ENCODE measurements at regions not wholly inside any gene's neighbourhood (a gene's known extent, or its start where the extent isn't known, plus 50 kb on each side); places are given as distances from the start of the nearest gene placed in this dataset.

GRCh38 chr1:72530646-72531045, 248.3 kb upstream of the NEGR1 start:
- no peak overlapping the region for H3K4me3 ChIP-seq (ENCODE audit: low read length)
- TF ChIP-seq CTCF (conservative IDR thresholded peaks at IDR 0.05) = no peak
- no peaks in the 10 kb centered on the region for H3K27me3 ChIP-seq (ENCODE audit: control insufficient read depth, insufficient read depth, low read length, poor library complexity, severe bottlenecking)
- H3K9me3 Mint-ChIP-seq = no peaks in the 10 kb centered on the region
- no peaks in the 10 kb centered on the region for H3K4me1 ChIP-seq (ENCODE audit: control insufficient read depth, insufficient read depth, low read length)
- no peaks in the 10 kb centered on the region for H3K36me3 Mint-ChIP-seq (ENCODE audit: low read depth)
- no peak for DNase-seq
- no peaks in the 10 kb centered on the region for H3K27me3 Mint-ChIP-seq (ENCODE audit: insufficient read depth)
- no peak overlapping the region for H3K9ac ChIP-seq (ENCODE audit: extremely low read depth, low read length, poor library complexity, severe bottlenecking)
- H3K27ac Mint-ChIP-seq = no peak overlapping the region
- WGBS, 2 experiments (ENCODE audit: insufficient coverage in 1 of 2, insufficient read length in 1 of 2) = 95 to 100% methylated on average over 1 of the region's 1 CpG
- no peaks in the 10 kb centered on the region for H3K4me1 Mint-ChIP-seq
- no peaks in the 10 kb centered on the region for H3K9me3 ChIP-seq (ENCODE audit: control insufficient read depth, low read length)
- no peak overlapping the region for H3K4me3 Mint-ChIP-seq
- no peak overlapping the region for H3K27ac ChIP-seq (ENCODE audit: low read depth, low read length)
- H3K36me3 ChIP-seq (ENCODE audit: control insufficient read depth, insufficient read depth, low read length) = no peaks in the 10 kb centered on the region

GRCh38 chr1:72526926-72527325, 244.6 kb upstream of the NEGR1 start:
- Histone ChIP-seq H3K9ac (ENCODE audit: extremely low read depth, low read length, poor library complexity, severe bottlenecking) (no peak overlapping the region), H3K36me3 (ENCODE audit: control insufficient read depth, insufficient read depth, low read length) (no peaks in the 10 kb centered on the region), H3K9me3 (ENCODE audit: control insufficient read depth, low read length) (no peaks in the 10 kb centered on the region), H3K4me3 (ENCODE audit: low read length) (no peak overlapping the region), H3K4me1 (ENCODE audit: control insufficient read depth, insufficient read depth, low read length) (no peaks in the 10 kb centered on the region), H3K27me3 (ENCODE audit: control insufficient read depth, insufficient read depth, low read length, poor library complexity, severe bottlenecking) (no peaks in the 10 kb centered on the region), H3K27ac (ENCODE audit: low read depth, low read length) (no peak overlapping the region)
- Mint-ChIP-seq H3K27ac (no peak overlapping the region), H3K4me1 (no peaks in the 10 kb centered on the region), H3K9me3 (no peaks in the 10 kb centered on the region), H3K27me3 (ENCODE audit: insufficient read depth) (no peaks in the 10 kb centered on the region), H3K4me3 (no peak overlapping the region), H3K36me3 (ENCODE audit: low read depth) (no peaks in the 10 kb centered on the region)
- TF ChIP-seq CTCF (conservative IDR thresholded peaks at IDR 0.05) = no peak
- WGBS, 2 experiments (ENCODE audit: insufficient coverage in 1 of 2, insufficient read length in 1 of 2) = 93 to 95% methylated on average over 4 of the region's 4 CpGs
- DNase-seq = no peak

GRCh38 chr1:72524021-72524420, 241.7 kb upstream of the NEGR1 start:
- Histone ChIP-seq H3K4me3 (ENCODE audit: low read length) (no peak overlapping the region), H3K4me1 (ENCODE audit: control insufficient read depth, insufficient read depth, low read length) (no peaks in the 10 kb centered on the region), H3K9ac (ENCODE audit: extremely low read depth, low read length, poor library complexity, severe bottlenecking) (no peak overlapping the region), H3K27ac (ENCODE audit: low read depth, low read length) (no peak overlapping the region), H3K36me3 (ENCODE audit: control insufficient read depth, insufficient read depth, low read length) (no peaks in the 10 kb centered on the region), H3K9me3 (ENCODE audit: control insufficient read depth, low read length) (no peaks in the 10 kb centered on the region), H3K27me3 (ENCODE audit: control insufficient read depth, insufficient read depth, low read length, poor library complexity, severe bottlenecking) (no peaks in the 10 kb centered on the region)
- Mint-ChIP-seq H3K27me3 (ENCODE audit: insufficient read depth) (no peaks in the 10 kb centered on the region), H3K4me1 (no peaks in the 10 kb centered on the region), H3K36me3 (ENCODE audit: low read depth) (no peaks in the 10 kb centered on the region), H3K27ac (no peak overlapping the region), H3K4me3 (no peak overlapping the region), H3K9me3 (no peaks in the 10 kb centered on the region)
- no peak for TF ChIP-seq CTCF (conservative IDR thresholded peaks at IDR 0.05)
- no peak for DNase-seq

Data from endodermal cell (in vitro differentiated cells).